Endodermal cell (in vitro differentiated cells): ENCODE measurements at regions not wholly inside any gene's neighbourhood (a gene's known extent, or its start where the extent isn't known, plus 50 kb on each side); places are given as distances from the start of the nearest gene placed in this dataset.
A peak's percentile ranks its signal among the peaks of the same experiment; 100 is the strongest.

Experiments used
- DNase-seq: peaks from one replicate; pipeline ENCODE4 v3.0.0-alpha.2; 2017
- H3K27ac ChIP-seq: 2 replicates; pipeline ENCODE4 v1.5.1; 2013; ENCODE audit warnings: mild to moderate bottlenecking, low read depth, low read length, moderate library complexity
- H3K27me3 ChIP-seq: 2 replicates; pipeline ENCODE4 v1.6.1; 2013; ENCODE audit warnings: mild to moderate bottlenecking, low read length, moderate library complexity; ENCODE audit not compliant: insufficient read depth, control insufficient read depth, poor library complexity, severe bottlenecking
- H3K36me3 ChIP-seq: 2 replicates; pipeline ENCODE4 v1.7.0; 2013; ENCODE audit warnings: mild to moderate bottlenecking, low read length, moderate library complexity; ENCODE audit not compliant: control insufficient read depth, insufficient read depth
- H3K4me1 ChIP-seq: one replicate; pipeline ENCODE4 v1.7.0; 2013; ENCODE audit warnings: low read length; ENCODE audit not compliant: control insufficient read depth, insufficient read depth
- H3K4me3 ChIP-seq: 2 replicates; pipeline ENCODE4 v1.5.1; 2013; ENCODE audit warnings: mild to moderate bottlenecking, low read length, moderate library complexity
- H3K9ac ChIP-seq: 2 replicates; pipeline ENCODE4 v1.6.1; 2013; ENCODE audit warnings: mild to moderate bottlenecking, low read length, moderate library complexity; ENCODE audit not compliant: poor library complexity, severe bottlenecking; ENCODE audit errors: extremely low read depth
- H3K9me3 ChIP-seq: 2 replicates; pipeline ENCODE4 v1.6.1; 2013; ENCODE audit warnings: mild to moderate bottlenecking, low read length, moderate library complexity; ENCODE audit not compliant: control insufficient read depth
- H3K27ac Mint-ChIP-seq: 2 replicates; pipeline ENCODE4 v1.8.0; 2020; ENCODE audit warnings: mixed read lengths
- H3K27me3 Mint-ChIP-seq: 2 replicates; pipeline ENCODE4 v1.8.0; 2021; ENCODE audit warnings: mild to moderate bottlenecking, mixed read lengths; ENCODE audit not compliant: insufficient read depth
- H3K36me3 Mint-ChIP-seq: 2 replicates; pipeline ENCODE4 v1.8.0; 2020; ENCODE audit warnings: low read depth, mixed read lengths
- H3K4me1 Mint-ChIP-seq: 2 replicates; pipeline ENCODE4 v1.8.0; 2020; ENCODE audit warnings: mixed read lengths
- H3K4me3 Mint-ChIP-seq: 2 replicates; pipeline ENCODE4 v1.8.0; 2020; ENCODE audit warnings: mild to moderate bottlenecking, moderate library complexity, mixed read lengths
- H3K9me3 Mint-ChIP-seq: 2 replicates; pipeline ENCODE4 v1.8.0; 2020; ENCODE audit warnings: mild to moderate bottlenecking, mixed read lengths
- CTCF ChIP-seq: fragments of 200-600 bp; sonication (generic); conservative IDR thresholded peaks from 2 replicates; pipeline ENCODE4 v1.5.0; 2021; ENCODE audit warnings: antibody characterized with exemption, mild to moderate bottlenecking
- WGBS, 2 experiments: methylation state at CpG; one replicate each; pipeline versions ENCODE4 v1.1.5 to v1.1.7; 2013; ENCODE audit warnings: missing lambda C conversion rate in 2 of 2, mixed read lengths in 1 of 2; ENCODE audit not compliant: insufficient coverage in 1 of 2, insufficient read length in 1 of 2; 5-methylcytosine and 5-hydroxymethylcytosine counted together

DNA sequence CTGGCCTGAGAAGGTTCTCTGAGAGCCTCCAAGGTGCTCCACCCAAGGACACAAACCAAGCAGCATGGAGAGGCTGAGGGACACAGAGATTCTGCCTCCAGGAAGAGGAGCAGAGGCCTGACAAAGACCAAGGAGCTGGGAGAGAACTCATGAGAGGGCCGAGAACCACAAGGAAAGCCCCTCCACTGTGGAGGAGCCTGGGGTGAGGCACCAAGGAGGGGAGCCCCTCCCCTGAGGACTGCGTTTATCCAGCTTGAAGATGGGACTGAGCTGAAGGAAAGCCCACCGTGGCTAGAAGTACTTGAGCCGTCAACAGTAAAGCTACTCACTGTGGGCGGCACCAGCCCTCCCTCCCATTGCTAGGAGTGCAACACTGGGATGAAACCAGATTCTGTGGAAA lies 63.1 kb upstream of the MEF2A start:
- no peaks in the 10 kb centered on the region for H3K4me1 ChIP-seq
- no peak overlapping the region for H3K4me3 ChIP-seq
- H3K9ac ChIP-seq: no peak overlapping the region
- no peaks in the 10 kb centered on the region for H3K27me3 ChIP-seq
- H3K36me3 ChIP-seq: no peaks in the 10 kb centered on the region
- Mint-ChIP-seq H3K27me3 (no peaks in the 10 kb centered on the region), H3K4me3 (no peak overlapping the region), H3K4me1 (no peaks in the 10 kb centered on the region), H3K9me3 (no peaks in the 10 kb centered on the region), H3K36me3 (no peaks in the 10 kb centered on the region), H3K27ac (no peak overlapping the region)
- H3K27ac ChIP-seq: no peak overlapping the region
- WGBS, 2 experiments: 86 to 91% methylated on average over 5 of the region's 5 CpGs
- H3K9me3 ChIP-seq: no peaks in the 10 kb centered on the region
- no peak for TF ChIP-seq CTCF
- peak; percentile 31 for DNase-seq

DNA sequence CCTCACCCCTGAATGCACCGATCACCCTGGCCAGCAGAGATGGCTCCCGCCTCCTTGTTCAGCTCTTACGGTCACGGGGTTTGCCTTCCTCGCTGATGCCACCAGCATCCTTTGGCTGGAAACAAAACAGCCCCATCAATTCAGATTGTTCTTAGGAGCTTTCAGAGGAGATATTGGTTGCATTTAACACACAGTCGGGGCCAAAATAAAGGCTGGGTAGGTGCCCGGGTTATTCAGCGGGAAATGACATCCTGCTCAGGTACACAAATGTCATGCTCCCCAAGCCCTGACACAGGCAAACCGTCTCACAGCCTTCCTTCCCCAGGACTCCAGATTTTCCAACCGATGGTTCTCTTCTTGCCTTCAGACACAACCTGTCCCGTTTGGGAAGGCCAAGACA lies 62.4 kb upstream of the MEF2A start:
- TF ChIP-seq CTCF: no peak
- 91 to 95% methylated on average over 9 to 11 of the region's 11 CpGs for WGBS, 2 experiments
- no peak overlapping the region for H3K27ac Mint-ChIP-seq

GRCh38 chr15:99504071-99504822 lies 61.5 kb upstream of the MEF2A start:
- H3K27me3 Mint-ChIP-seq: no peaks in the 10 kb centered on the region
- no peak overlapping the region for H3K4me3 Mint-ChIP-seq
- no peaks in the 10 kb centered on the region for H3K4me1 Mint-ChIP-seq
- H3K9me3 Mint-ChIP-seq: no peaks in the 10 kb centered on the region
- peak; percentile 22 for DNase-seq
- H3K27ac Mint-ChIP-seq: no peak overlapping the region
- no peak for TF ChIP-seq CTCF
- H3K27ac ChIP-seq: no peak overlapping the region
- no peak overlapping the region for H3K9ac ChIP-seq
- no peak overlapping the region for H3K4me3 ChIP-seq
- no peaks in the 10 kb centered on the region for H3K4me1 ChIP-seq
- H3K36me3 Mint-ChIP-seq: no peaks in the 10 kb centered on the region
- H3K27me3 ChIP-seq: no peaks in the 10 kb centered on the region
- 90 to 97% methylated on average over 6 to 9 of the region's 9 CpGs for WGBS, 2 experiments
- no peaks in the 10 kb centered on the region for H3K9me3 ChIP-seq
- no peaks in the 10 kb centered on the region for H3K36me3 ChIP-seq

More for the DNA sequence above, 62.4 kb upstream of the MEF2A start:
- H3K27me3 Mint-ChIP-seq: no peaks in the 10 kb centered on the region
- Histone ChIP-seq H3K36me3 (no peaks in the 10 kb centered on the region), H3K27me3 (no peaks in the 10 kb centered on the region), H3K9me3 (no peaks in the 10 kb centered on the region), H3K4me1 (no peaks in the 10 kb centered on the region), H3K27ac (no peak overlapping the region), H3K9ac (no peak overlapping the region), H3K4me3 (no peak overlapping the region)
- no peaks in the 10 kb centered on the region for H3K4me1 Mint-ChIP-seq
- H3K9me3 Mint-ChIP-seq: no peaks in the 10 kb centered on the region
- DNase-seq: peak; percentile 33
- H3K4me3 Mint-ChIP-seq: no peak overlapping the region
- no peaks in the 10 kb centered on the region for H3K36me3 Mint-ChIP-seq
